ENCODE measurements at regions not wholly inside any gene's neighbourhood (a gene's known extent, or its start where the extent isn't known, plus 50 kb on each side); places are given as distances from the start of the nearest gene placed in this dataset.

- WGBS, 2 donors (ENCODE audit: low coverage in 1 of 2) = 52 to 77% methylated on average over 2 to 3 of the region's 3 CpGs
These were observed 212.2 kb downstream of the NHLRC3 start for GRCh38 chr13:39250440-39250839.

GRCh38 chr13:39251340-39251739 lies 213.1 kb downstream of the NHLRC3 start:
- no peaks in the 10 kb centered on the region for H3K4me1 ChIP-seq
- no peaks in the 10 kb centered on the region for H3K9me3 ChIP-seq
- H3K27me3 ChIP-seq = no peaks in the 10 kb centered on the region
- no peak for TF ChIP-seq EP300 (IDR thresholded peaks at IDR 0.05)
- TF ChIP-seq POLR2A (IDR thresholded peaks at IDR 0.05) = no peak
- TF ChIP-seq, protein P1, sequence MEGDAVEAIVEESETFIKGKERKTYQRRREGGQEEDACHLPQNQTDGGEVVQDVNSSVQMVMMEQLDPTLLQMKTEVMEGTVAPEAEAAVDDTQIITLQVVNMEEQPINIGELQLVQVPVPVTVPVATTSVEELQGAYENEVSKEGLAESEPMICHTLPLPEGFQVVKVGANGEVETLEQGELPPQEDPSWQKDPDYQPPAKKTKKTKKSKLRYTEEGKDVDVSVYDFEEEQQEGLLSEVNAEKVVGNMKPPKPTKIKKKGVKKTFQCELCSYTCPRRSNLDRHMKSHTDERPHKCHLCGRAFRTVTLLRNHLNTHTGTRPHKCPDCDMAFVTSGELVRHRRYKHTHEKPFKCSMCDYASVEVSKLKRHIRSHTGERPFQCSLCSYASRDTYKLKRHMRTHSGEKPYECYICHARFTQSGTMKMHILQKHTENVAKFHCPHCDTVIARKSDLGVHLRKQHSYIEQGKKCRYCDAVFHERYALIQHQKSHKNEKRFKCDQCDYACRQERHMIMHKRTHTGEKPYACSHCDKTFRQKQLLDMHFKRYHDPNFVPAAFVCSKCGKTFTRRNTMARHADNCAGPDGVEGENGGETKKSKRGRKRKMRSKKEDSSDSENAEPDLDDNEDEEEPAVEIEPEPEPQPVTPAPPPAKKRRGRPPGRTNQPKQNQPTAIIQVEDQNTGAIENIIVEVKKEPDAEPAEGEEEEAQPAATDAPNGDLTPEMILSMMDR (IDR thresholded peaks at IDR 0.05) = no peak
- no peak for TF ChIP-seq POLR2AphosphoS5 (IDR thresholded peaks at IDR 0.05)
- WGBS, 2 donors (ENCODE audit: low coverage in 1 of 2) = 96 to 98% methylated on average over 8 of the region's 8 CpGs
- H3K36me3 ChIP-seq = no peaks in the 10 kb centered on the region
- no peak overlapping the region for H3K4me3 ChIP-seq
- no peak overlapping the region for H3K27ac ChIP-seq
- ATAC-seq = no peak

More at GRCh38 chr13:39250440-39250839, 212.2 kb downstream of the NHLRC3 start:
- H3K4me3 ChIP-seq = no peak overlapping the region
- TF ChIP-seq EP300 (IDR thresholded peaks at IDR 0.05) (no peak), POLR2AphosphoS5 (IDR thresholded peaks at IDR 0.05) (no peak), POLR2A (IDR thresholded peaks at IDR 0.05) (no peak)
- TF ChIP-seq, protein P1 (IDR thresholded peaks at IDR 0.05) = no peak
- H3K36me3 ChIP-seq = no peaks in the 10 kb centered on the region
- no peak overlapping the region for H3K27ac ChIP-seq
- H3K9me3 ChIP-seq = no peaks in the 10 kb centered on the region
- ATAC-seq = no peak
- H3K4me1 ChIP-seq = no peaks in the 10 kb centered on the region
- H3K27me3 ChIP-seq = no peaks in the 10 kb centered on the region

- H3K36me3 ChIP-seq = no peaks in the 10 kb centered on the region
- H3K27ac ChIP-seq = no peak overlapping the region
- no peaks in the 10 kb centered on the region for H3K9me3 ChIP-seq
- no peak for ATAC-seq
- H3K27me3 ChIP-seq = no peaks in the 10 kb centered on the region
- WGBS, 2 donors (ENCODE audit: low coverage in 1 of 2) = 33 to 38% methylated on average over 1 to 3 of the region's 3 CpGs
- TF ChIP-seq POLR2A (IDR thresholded peaks at IDR 0.05) (no peak), EP300 (IDR thresholded peaks at IDR 0.05) (no peak)
- TF ChIP-seq, protein P1 (IDR thresholded peaks at IDR 0.05) = no peak
- no peaks in the 10 kb centered on the region for H3K4me1 ChIP-seq
- H3K4me3 ChIP-seq = no peak overlapping the region
These were observed 215.5 kb downstream of the NHLRC3 start for GRCh38 chr13:39253774-39254173.

DNA sequence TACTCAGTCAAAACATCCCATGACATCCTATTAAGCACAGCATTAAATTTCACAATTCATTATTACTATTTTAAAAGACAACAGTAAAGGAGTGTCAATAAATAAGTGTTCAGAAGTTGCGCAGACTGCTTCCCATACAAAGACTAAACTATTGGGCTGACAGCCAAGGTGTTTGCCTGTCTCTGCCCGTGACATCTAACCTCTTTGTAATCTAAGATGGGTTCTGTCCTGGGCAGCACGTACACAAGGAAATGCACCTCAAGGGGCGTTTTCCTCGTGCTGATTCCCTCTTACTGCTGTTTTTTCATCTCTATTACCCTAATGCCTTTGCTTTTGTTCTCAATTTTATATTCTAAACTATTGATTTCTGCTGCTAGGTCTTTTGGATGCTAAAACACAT lies 216.3 kb downstream of the NHLRC3 start:
- Histone ChIP-seq H3K4me1 (peaks cover 0 to 2% (median 0%) of the 10 kb centered on the region in 3 donors), H3K27ac (no peak overlapping the region), H3K4me3 (no peak overlapping the region), H3K27me3 (no peaks in the 10 kb centered on the region), H3K9me3 (no peaks in the 10 kb centered on the region), H3K36me3 (no peaks in the 10 kb centered on the region)
- TF ChIP-seq, protein P1 (IDR thresholded peaks at IDR 0.05) = no peak
- TF ChIP-seq POLR2AphosphoS5 (IDR thresholded peaks at IDR 0.05) = no peak
- WGBS, 2 donors (ENCODE audit: low coverage in 1 of 2) = 60 to 69% methylated on average over 2 to 5 of the region's 5 CpGs
- ATAC-seq = no peak

GRCh38 chr13:39257642-39258041 lies 219.4 kb downstream of the NHLRC3 start:
- Histone ChIP-seq H3K9me3 (no peaks in the 10 kb centered on the region), H3K27me3 (no peaks in the 10 kb centered on the region), H3K36me3 (no peaks in the 10 kb centered on the region), H3K4me3 (no peak overlapping the region), H3K4me1 (peaks cover 0 to 4% (median 0%) of the 10 kb centered on the region in 3 donors), H3K27ac (no peak overlapping the region)
- WGBS, 2 donors (ENCODE audit: low coverage in 1 of 2) = 63 to 93% methylated on average over 2 to 3 of the region's 3 CpGs
- ATAC-seq = no peak
- TF ChIP-seq EP300 (IDR thresholded peaks at IDR 0.05) (no peak), POLR2AphosphoS5 (IDR thresholded peaks at IDR 0.05) (no peak), POLR2A (IDR thresholded peaks at IDR 0.05) (no peak)
- TF ChIP-seq, protein P1 (IDR thresholded peaks at IDR 0.05) = no peak
